MM.1S (cell line): ENCODE measurements at regions not wholly inside any gene's neighbourhood (a gene's known extent, or its start where the extent isn't known, plus 50 kb on each side); places are given as distances from the start of the nearest gene placed in this dataset.

ENCODE experiments used
- EZH2phosphoT487 ChIP-seq: fragments of 300-600 bp; sonication (generic); IDR thresholded peaks from 2 replicates; pipeline ENCODE4 v1.6.1; 2018; ENCODE audit warnings: antibody characterized with exemption, low read length
- TF ChIP-seq, protein P1 (sequence below): fragments of 300-600 bp; sonication (generic); IDR thresholded peaks from 2 replicates; pipeline ENCODE4 v1.5.1; 2016; ENCODE audit warnings: antibody characterized with exemption, low read length, mixed read lengths

DNA sequence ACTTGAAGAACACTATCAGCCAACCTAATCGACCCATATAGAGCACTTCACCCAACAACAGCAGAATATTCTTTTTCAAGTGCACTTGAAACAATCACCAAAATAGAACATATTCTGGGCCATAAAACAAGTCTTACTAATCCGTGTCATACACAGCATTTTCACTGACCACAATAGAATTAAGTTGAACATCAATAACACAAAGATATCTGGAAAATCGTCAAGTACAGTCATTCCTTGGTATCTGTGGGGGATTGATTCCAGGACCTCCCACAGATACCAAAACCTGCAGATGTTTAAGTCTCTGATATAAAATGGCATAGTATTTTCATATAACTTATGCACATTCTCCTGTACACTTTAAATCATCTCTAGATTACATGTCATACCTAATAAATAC lies 295.7 kb downstream of the BCL11B start:
- TF ChIP-seq, protein P1, sequence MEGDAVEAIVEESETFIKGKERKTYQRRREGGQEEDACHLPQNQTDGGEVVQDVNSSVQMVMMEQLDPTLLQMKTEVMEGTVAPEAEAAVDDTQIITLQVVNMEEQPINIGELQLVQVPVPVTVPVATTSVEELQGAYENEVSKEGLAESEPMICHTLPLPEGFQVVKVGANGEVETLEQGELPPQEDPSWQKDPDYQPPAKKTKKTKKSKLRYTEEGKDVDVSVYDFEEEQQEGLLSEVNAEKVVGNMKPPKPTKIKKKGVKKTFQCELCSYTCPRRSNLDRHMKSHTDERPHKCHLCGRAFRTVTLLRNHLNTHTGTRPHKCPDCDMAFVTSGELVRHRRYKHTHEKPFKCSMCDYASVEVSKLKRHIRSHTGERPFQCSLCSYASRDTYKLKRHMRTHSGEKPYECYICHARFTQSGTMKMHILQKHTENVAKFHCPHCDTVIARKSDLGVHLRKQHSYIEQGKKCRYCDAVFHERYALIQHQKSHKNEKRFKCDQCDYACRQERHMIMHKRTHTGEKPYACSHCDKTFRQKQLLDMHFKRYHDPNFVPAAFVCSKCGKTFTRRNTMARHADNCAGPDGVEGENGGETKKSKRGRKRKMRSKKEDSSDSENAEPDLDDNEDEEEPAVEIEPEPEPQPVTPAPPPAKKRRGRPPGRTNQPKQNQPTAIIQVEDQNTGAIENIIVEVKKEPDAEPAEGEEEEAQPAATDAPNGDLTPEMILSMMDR, result no peak
- TF ChIP-seq EZH2phosphoT487, result no peak
